ENCODE measurements at regions not wholly inside any gene's neighbourhood (a gene's known extent, or its start where the extent isn't known, plus 50 kb on each side); places are given as distances from the start of the nearest gene placed in this dataset.

DNA sequence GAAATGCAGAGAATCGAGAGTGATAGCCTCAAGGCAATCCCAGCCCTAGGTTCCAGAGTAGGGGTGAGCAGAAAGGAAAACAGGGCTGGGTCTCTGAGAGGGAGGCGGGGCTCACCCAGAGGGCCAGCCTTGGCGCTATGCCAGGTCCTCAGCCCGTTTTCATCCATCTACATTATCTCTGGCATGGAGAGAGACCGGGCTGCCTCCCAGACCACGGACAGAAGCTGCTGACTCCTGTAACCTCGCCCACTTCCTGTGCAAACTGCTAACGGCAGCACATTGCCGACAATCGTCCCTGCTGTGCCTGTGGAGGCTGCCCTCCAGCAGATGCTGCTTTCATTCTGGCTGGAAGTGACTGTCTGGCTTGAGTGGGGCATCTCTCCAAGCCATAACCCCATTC is 569.1 kb downstream of the NPHP4 start:
- intact Hi-C loops (cut with DNase I), result no loop called here
- Histone ChIP-seq H3K27ac (no peak overlapping the region), H3K36me3 (no peaks in the 10 kb centered on the region), H3K27me3 (no peaks in the 10 kb centered on the region), H3K9me3 (no peaks in the 10 kb centered on the region), H3K4me3 (no peak overlapping the region), H3K4me1 (no peaks in the 10 kb centered on the region)
- no peak for TF ChIP-seq CTCF (IDR thresholded peaks at IDR 0.05)
- no peak for DNase-seq (ENCODE audit: low spot score in 2 of 2)

DNA sequence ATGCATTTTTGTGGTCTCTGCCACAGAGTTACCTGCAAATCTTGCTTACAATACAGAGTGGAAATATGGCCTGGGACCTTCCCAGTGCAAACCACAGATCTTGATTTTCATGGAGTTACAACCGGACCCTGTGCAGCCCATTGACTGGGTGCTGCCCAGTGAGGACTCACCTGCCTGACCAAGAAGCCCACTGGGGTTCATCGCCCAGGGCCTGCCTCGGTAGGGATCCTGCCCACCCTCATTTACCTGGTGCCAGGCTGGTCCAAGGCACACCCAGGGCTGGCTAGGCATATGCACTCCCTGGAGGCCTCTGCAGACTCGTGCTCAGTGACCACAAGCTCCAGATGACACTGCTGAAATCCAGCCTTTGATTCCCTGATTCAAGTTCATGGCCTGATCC is 572.7 kb downstream of the NPHP4 start:
- DNase-seq (ENCODE audit: low spot score in 2 of 2), result no peak
- no peaks in the 10 kb centered on the region for H3K4me1 ChIP-seq
- no peak for TF ChIP-seq CTCF (IDR thresholded peaks at IDR 0.05)
- no peak overlapping the region for H3K4me3 ChIP-seq
- H3K27me3 ChIP-seq, result no peaks in the 10 kb centered on the region
- intact Hi-C loops (cut with DNase I), result no loop called here
- H3K36me3 ChIP-seq, result no peaks in the 10 kb centered on the region
- no peaks in the 10 kb centered on the region for H3K9me3 ChIP-seq
- no peak overlapping the region for H3K27ac ChIP-seq

- H3K9me3 ChIP-seq, result no peaks in the 10 kb centered on the region
- H3K4me3 ChIP-seq, result no peak overlapping the region
- intact Hi-C loops (cut with DNase I), result no loop called here
- no peak for TF ChIP-seq CTCF (IDR thresholded peaks at IDR 0.05)
- no peak overlapping the region for H3K27ac ChIP-seq
- H3K4me1 ChIP-seq, result no peaks in the 10 kb centered on the region
- H3K27me3 ChIP-seq, result no peaks in the 10 kb centered on the region
- H3K36me3 ChIP-seq, result no peaks in the 10 kb centered on the region
- DNase-seq (ENCODE audit: low spot score in 2 of 2), result no peak
Measured at GRCh38 chr1:5416518-5416917, 575.7 kb downstream of the NPHP4 start.

DNA sequence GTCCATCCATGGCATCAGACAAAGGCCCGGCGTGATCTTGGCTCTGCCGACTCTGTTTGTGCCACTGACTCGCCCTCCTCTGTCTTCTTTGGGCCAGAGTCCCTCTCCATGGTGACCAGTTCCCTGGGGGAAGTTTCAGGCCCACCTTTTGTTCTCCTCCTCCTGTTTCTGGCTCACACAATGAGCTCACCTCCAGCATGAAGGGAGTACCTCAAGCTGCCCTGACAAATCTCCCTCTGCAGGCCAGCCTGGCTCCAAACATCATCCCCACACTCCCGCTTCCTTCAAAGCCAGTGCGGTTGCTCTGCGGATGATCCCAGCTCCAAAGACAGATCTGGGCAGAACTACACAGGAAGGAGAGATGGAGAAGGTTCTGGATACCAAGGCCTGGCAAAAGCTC is 576.6 kb downstream of the NPHP4 start:
- Histone ChIP-seq H3K27ac (no peak overlapping the region), H3K9me3 (no peaks in the 10 kb centered on the region), H3K4me3 (no peak overlapping the region), H3K36me3 (no peaks in the 10 kb centered on the region), H3K4me1 (no peaks in the 10 kb centered on the region), H3K27me3 (no peaks in the 10 kb centered on the region)
- DNase-seq (ENCODE audit: low spot score in 2 of 2), result no peak
- intact Hi-C loops (cut with DNase I), result no loop called here
- TF ChIP-seq CTCF (IDR thresholded peaks at IDR 0.05), result no peak

- Histone ChIP-seq H3K27me3 (no peaks in the 10 kb centered on the region), H3K4me3 (no peak overlapping the region), H3K36me3 (no peaks in the 10 kb centered on the region), H3K4me1 (no peaks in the 10 kb centered on the region), H3K9me3 (no peaks in the 10 kb centered on the region), H3K27ac (no peak overlapping the region)
- intact Hi-C loops (cut with DNase I), result no loop called here
- TF ChIP-seq CTCF (IDR thresholded peaks at IDR 0.05), result no peak
- no peak for DNase-seq (ENCODE audit: low spot score in 2 of 2)
Measured at GRCh38 chr1:5410652-5411051, 581.6 kb downstream of the NPHP4 start.

- Histone ChIP-seq H3K4me1 (no peaks in the 10 kb centered on the region), H3K27ac (no peak overlapping the region), H3K4me3 (no peak overlapping the region), H3K36me3 (no peaks in the 10 kb centered on the region), H3K9me3 (no peaks in the 10 kb centered on the region), H3K27me3 (no peaks in the 10 kb centered on the region)
- DNase-seq (ENCODE audit: low spot score in 2 of 2), result no peak
- TF ChIP-seq CTCF (IDR thresholded peaks at IDR 0.05), result no peak
- intact Hi-C loops (cut with DNase I), result no loop called here
Measured at GRCh38 chr1:5408401-5408800, 583.8 kb downstream of the NPHP4 start.
